Adipose tissue (tissue), 3 donors: ENCODE measurements at regions not wholly inside any gene's neighbourhood (a gene's known extent, or its start where the extent isn't known, plus 50 kb on each side); places are given as distances from the start of the nearest gene placed in this dataset.

ENCODE experiments used
- H3K27ac ChIP-seq: one replicate; pipeline ENCODE4 v1.5.1; 2013; ENCODE audit warnings: low read depth, low read length
- WGBS, 3 donors: extraction: QIAGEN DNeasy Blood & Tissue Kit; methylation state at CpG; one replicate each; pipeline ENCODE4 v1.1.7; 2013; 5-methylcytosine and 5-hydroxymethylcytosine counted together
- donor health status: healthy with polysubstance abuse.
- donor health status: Bipolar disorder and iron deficiency.
- donor health status: healthy.

- no peak overlapping the region for H3K27ac ChIP-seq
- 92 to 97% (median 92%) methylated on average over 7 of the region's 7 CpGs for WGBS, 3 donors
Measured at GRCh38 chr22:27477171-27477570, 324.4 kb downstream of the MN1 start.

- H3K27ac ChIP-seq = no peak overlapping the region
- 55 to 83% (median 64%) methylated on average over 9 of the region's 9 CpGs for WGBS, 3 donors
Measured at GRCh38 chr22:27480487-27480886, 321.1 kb downstream of the MN1 start.

- no peak overlapping the region for H3K27ac ChIP-seq
- WGBS, 3 donors = 43 to 62% (median 55%) methylated on average over 11 of the region's 11 CpGs
Measured at GRCh38 chr22:27482402-27482801, 319.2 kb downstream of the MN1 start.

- H3K27ac ChIP-seq = no peak overlapping the region
- WGBS, 3 donors = 72 to 74% (median 74%) methylated on average over 12 of the region's 12 CpGs
Measured at GRCh38 chr22:27483095-27483785, 318.3 kb downstream of the MN1 start.

- 77 to 84% (median 79%) methylated on average over 3 of the region's 3 CpGs for WGBS, 3 donors
- H3K27ac ChIP-seq = no peak overlapping the region
Measured at GRCh38 chr22:27485842-27486241, 315.7 kb downstream of the MN1 start.

GRCh38 chr22:27487600-27488452 lies 313.7 kb downstream of the MN1 start:
- H3K27ac ChIP-seq = no peak overlapping the region
- WGBS, 3 donors = 41 to 49% (median 41%) methylated on average over 19 to 21 of the region's 21 CpGs

- 31 to 70% (median 61%) methylated on average over 12 of the region's 12 CpGs for WGBS, 3 donors
Measured at GRCh38 chr22:27488456-27489177, 312.9 kb downstream of the MN1 start.

GRCh38 chr22:27489178-27489675 lies 312.3 kb downstream of the MN1 start:
- 25 to 63% (median 34%) methylated on average over 4 of the region's 4 CpGs for WGBS, 3 donors
- H3K27ac ChIP-seq = no peak overlapping the region

More at GRCh38 chr22:27488456-27489177, 312.9 kb downstream of the MN1 start:
- no peak overlapping the region for H3K27ac ChIP-seq

GRCh38 chr22:27490080-27490479 lies 311.5 kb downstream of the MN1 start:
- 84 to 93% (median 88%) methylated on average over 4 of the region's 4 CpGs for WGBS, 3 donors
- H3K27ac ChIP-seq = no peak overlapping the region

- H3K27ac ChIP-seq = no peak overlapping the region
- 94 to 99% (median 97%) methylated on average over 5 of the region's 5 CpGs for WGBS, 3 donors
Measured at GRCh38 chr22:27491888-27492287, 309.7 kb downstream of the MN1 start.

GRCh38 chr22:27492566-27493201 lies 308.9 kb downstream of the MN1 start:
- 75 to 84% (median 82%) methylated on average over 5 of the region's 5 CpGs for WGBS, 3 donors
- H3K27ac ChIP-seq = no peak overlapping the region

- 65 to 85% (median 67%) methylated on average over 4 of the region's 4 CpGs for WGBS, 3 donors
- H3K27ac ChIP-seq = no peak overlapping the region
Measured at GRCh38 chr22:27493796-27494195, 307.8 kb downstream of the MN1 start.

GRCh38 chr22:27494785-27495184 lies 306.8 kb downstream of the MN1 start:
- no peak overlapping the region for H3K27ac ChIP-seq
- WGBS, 3 donors = 80 to 89% (median 81%) methylated on average over 13 of the region's 13 CpGs

GRCh38 chr22:27495325-27495724 lies 306.2 kb downstream of the MN1 start:
- H3K27ac ChIP-seq = no peak overlapping the region
- WGBS, 3 donors = 80 to 83% (median 82%) methylated on average over 8 of the region's 8 CpGs

GRCh38 chr22:27499121-27499520 lies 302.4 kb downstream of the MN1 start:
- WGBS, 3 donors = 72 to 81% (median 73%) methylated on average over 13 of the region's 13 CpGs
- no peak overlapping the region for H3K27ac ChIP-seq

GRCh38 chr22:27501191-27501936 lies 300.2 kb downstream of the MN1 start:
- no peak overlapping the region for H3K27ac ChIP-seq
- 68 to 83% (median 81%) methylated on average over 9 of the region's 9 CpGs for WGBS, 3 donors

GRCh38 chr22:27502327-27502726 lies 299.2 kb downstream of the MN1 start:
- whole genome bisulfite sequencing, 3 donors = 89 to 94% (median 92%) methylated on average over 4 of the region's 4 CpGs
- H3K27ac ChIP-seq = no peak overlapping the region
